ENCODE measurements at regions not wholly inside any gene's neighbourhood (a gene's known extent, or its start where the extent isn't known, plus 50 kb on each side); places are given as distances from the start of the nearest gene placed in this dataset.

- H4K5ac ChIP-seq (ENCODE audit: insufficient read length, low read depth, low read length), result no peak overlapping the region
- no peak overlapping the region for H2BK15ac ChIP-seq (ENCODE audit: low read length)
- H4K20me1 ChIP-seq (replicated peaks in 1 of 2; ENCODE audit: control insufficient read depth in 1 of 2, insufficient read depth in 2 of 2, low read length in 2 of 2), result no peaks in the 10 kb centered on the region
- CTCF ChIA-PET (ENCODE audit: partially characterized antibody), result no interaction called here
- H2BK5ac ChIP-seq (ENCODE audit: low read depth, low read length), result no peak overlapping the region
- H3K79me1 ChIP-seq (ENCODE audit: low read depth, low read length), result no peaks in the 10 kb centered on the region
- H3K23ac ChIP-seq (ENCODE audit: insufficient read length), result no peak overlapping the region
- no peak overlapping the region for H2AK5ac ChIP-seq (ENCODE audit: low read depth, low read length)
- no peak overlapping the region for H2BK20ac ChIP-seq (ENCODE audit: low read length)
- H3K56ac ChIP-seq (replicated peaks; ENCODE audit: insufficient read length, low read depth, low read length), result no peak overlapping the region
- H2AFZ ChIP-seq (ENCODE audit: low read length), result no peak overlapping the region
- no peak overlapping the region for H3K4me2 ChIP-seq (ENCODE audit: insufficient read depth in 1 of 2, low read depth in 2 of 2, low read length in 2 of 2)
- H3K18ac ChIP-seq (ENCODE audit: extremely low read depth, low read length), result no peak overlapping the region
- H3K27ac ChIP-seq (ENCODE audit: low read depth, low read length), result no peak overlapping the region
- no peaks in the 10 kb centered on the region for H3K27me3 ChIP-seq (replicated peaks in 1 of 4; ENCODE audit: control insufficient read depth in 3 of 4, extremely low read depth in 1 of 4, insufficient read depth in 3 of 4, low read length in 3 of 4)
- FAIRE-seq, result no peak
- H3K14ac ChIP-seq (ENCODE audit: insufficient read length), result no peak overlapping the region
- H3K9ac ChIP-seq (replicated peaks in 1 of 4; ENCODE audit: extremely low read depth in 1 of 4, low read depth in 3 of 4, low read length in 3 of 4), result no peak overlapping the region
- no peak overlapping the region for H4K91ac ChIP-seq (replicated peaks; ENCODE audit: insufficient read length, low read length)
- H3K9me3 ChIP-seq (ENCODE audit: insufficient read depth in 2 of 2, low read depth in 1 of 2, low read length in 1 of 2), result no peaks in the 10 kb centered on the region
- 84% methylated on average over 4 of the region's 4 CpGs; no CpG with 5 or more reads in 1 of the 2 experiments for WGBS, 2 experiments (ENCODE audit: extremely low coverage in 1 of 2, insufficient coverage in 1 of 2, insufficient read length in 1 of 2, insufficient replicate concordance in 2 of 2, low coverage in 1 of 2, low lambda C conversion rate in 2 of 2, missing lambda C conversion rate in 1 of 2)
- no peak overlapping the region for H2BK120ac ChIP-seq (replicated peaks; ENCODE audit: low read depth, low read length)
- DNase-seq (ENCODE audit: low read depth in 1 of 2, low spot score in 2 of 2), result no peak
- no peak for TF ChIP-seq POU5F1 (IDR thresholded peaks at IDR 0.05; ENCODE audit: low read depth, low read length)
- TF ChIP-seq POLR2AphosphoS5 (IDR thresholded peaks at IDR 0.05; ENCODE audit: low read depth, low read length), result no peak
- no peak for TF ChIP-seq CBX8 (IDR thresholded peaks at IDR 0.05; ENCODE audit: borderline replicate concordance, low read depth, low read length)
- no peak for TF ChIP-seq YY1 (IDR thresholded peaks at IDR 0.05; ENCODE audit: low read depth, low read length)
- TF ChIP-seq CHD2 (IDR thresholded peaks at IDR 0.05; ENCODE audit: low read length), result no peak
- no peak for TF ChIP-seq ZNF274 (IDR thresholded peaks at IDR 0.05; ENCODE audit: borderline replicate concordance, extremely low read depth, low read length)
- no peak for TF ChIP-seq NANOG (IDR thresholded peaks at IDR 0.05; ENCODE audit: insufficient read depth, low read depth, low read length, poor library complexity, severe bottlenecking)
- no peak for TF ChIP-seq KDM1A (IDR thresholded peaks at IDR 0.05; ENCODE audit: borderline replicate concordance, low read length)
- no peak for TF ChIP-seq BACH1 (IDR thresholded peaks at IDR 0.05; ENCODE audit: low read length)
- TF ChIP-seq SAP30 (IDR thresholded peaks at IDR 0.05; ENCODE audit: insufficient read depth, insufficient replicate concordance, low read length), result no peak
- H3K4ac ChIP-seq (replicated peaks; ENCODE audit: insufficient read length, low read depth, low read length), result no peak overlapping the region
- H4K8ac ChIP-seq (ENCODE audit: extremely low read depth, insufficient read depth, low read length), result no peak overlapping the region
- no peaks in the 10 kb centered on the region; the same call in 1 of the 2 replicates for H3K23me2 ChIP-seq (ENCODE audit: low read depth, low read length)
- H3K36me3 ChIP-seq (ENCODE audit: control insufficient read depth in 2 of 4, insufficient read depth in 4 of 4, low read length in 3 of 4), result no peaks in the 10 kb centered on the region
- POLR2A ChIA-PET (ENCODE audit: partially characterized antibody), result no interaction called here
- no peaks in the 10 kb centered on the region for H3K4me1 ChIP-seq (replicated peaks in 1 of 4; ENCODE audit: control insufficient read depth in 3 of 4, insufficient read depth in 4 of 4, low read length in 3 of 4)
- no peaks in the 10 kb centered on the region for H3K79me2 ChIP-seq (ENCODE audit: control insufficient read depth in 1 of 2, insufficient read depth in 2 of 2, low read length in 2 of 2)
- no peak overlapping the region for H3K4me3 ChIP-seq (ENCODE audit: extremely low read depth in 1 of 4, insufficient read depth in 2 of 4, low read depth in 3 of 4, low read length in 4 of 4)
- no peak overlapping the region for H2BK12ac ChIP-seq (ENCODE audit: low read depth, low read length)
These were observed 238.1 kb upstream of the EPHA4 start for GRCh38 chr2:221810245-221810644.

Measured in H1 (cell line).